ENCODE measurements at regions not wholly inside any gene's neighbourhood (a gene's known extent, or its start where the extent isn't known, plus 50 kb on each side); places are given as distances from the start of the nearest gene placed in this dataset.

DNA sequence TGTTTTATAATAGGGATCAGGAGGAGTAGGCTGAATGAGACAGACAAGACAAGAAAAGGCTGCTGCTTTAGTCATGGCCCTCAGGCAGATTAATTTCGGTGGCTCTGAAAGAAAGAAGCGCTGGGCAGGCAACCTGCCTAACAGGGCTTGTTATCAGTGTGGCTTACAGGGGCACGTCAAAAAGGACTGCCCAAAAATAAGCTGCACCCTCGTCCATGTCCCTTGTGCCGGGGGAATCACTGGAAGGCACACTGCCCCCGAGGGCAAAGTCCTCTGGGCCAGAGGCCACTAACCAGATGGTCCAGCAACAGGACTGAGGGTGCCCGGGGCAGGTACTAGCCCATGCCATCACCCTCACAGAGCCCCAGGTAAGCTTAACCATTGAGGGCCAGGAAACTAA lies 188.5 kb downstream of the IGSF11 start:
- no peak for TF ChIP-seq EP300 (IDR thresholded peaks at IDR 0.05)
- TF ChIP-seq, protein P1, sequence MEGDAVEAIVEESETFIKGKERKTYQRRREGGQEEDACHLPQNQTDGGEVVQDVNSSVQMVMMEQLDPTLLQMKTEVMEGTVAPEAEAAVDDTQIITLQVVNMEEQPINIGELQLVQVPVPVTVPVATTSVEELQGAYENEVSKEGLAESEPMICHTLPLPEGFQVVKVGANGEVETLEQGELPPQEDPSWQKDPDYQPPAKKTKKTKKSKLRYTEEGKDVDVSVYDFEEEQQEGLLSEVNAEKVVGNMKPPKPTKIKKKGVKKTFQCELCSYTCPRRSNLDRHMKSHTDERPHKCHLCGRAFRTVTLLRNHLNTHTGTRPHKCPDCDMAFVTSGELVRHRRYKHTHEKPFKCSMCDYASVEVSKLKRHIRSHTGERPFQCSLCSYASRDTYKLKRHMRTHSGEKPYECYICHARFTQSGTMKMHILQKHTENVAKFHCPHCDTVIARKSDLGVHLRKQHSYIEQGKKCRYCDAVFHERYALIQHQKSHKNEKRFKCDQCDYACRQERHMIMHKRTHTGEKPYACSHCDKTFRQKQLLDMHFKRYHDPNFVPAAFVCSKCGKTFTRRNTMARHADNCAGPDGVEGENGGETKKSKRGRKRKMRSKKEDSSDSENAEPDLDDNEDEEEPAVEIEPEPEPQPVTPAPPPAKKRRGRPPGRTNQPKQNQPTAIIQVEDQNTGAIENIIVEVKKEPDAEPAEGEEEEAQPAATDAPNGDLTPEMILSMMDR (IDR thresholded peaks at IDR 0.05) = no peak
